Muscle of back (tissue), 3 donors: ENCODE measurements at regions not wholly inside any gene's neighbourhood (a gene's known extent, or its start where the extent isn't known, plus 50 kb on each side); places are given as distances from the start of the nearest gene placed in this dataset.

ENCODE experiments used
- DNase-seq, 3 donors: peaks; one replicate each; pipeline versions ENCODE4 v3.0.0 to v3.0.0-alpha.2; 2013

GRCh38 chr1:181430015-181430885 lies 53.1 kb upstream of the CACNA1E start:
- no peak for DNase-seq
